T-helper 2 cell (primary cell): ENCODE measurements at regions not wholly inside any gene's neighbourhood (a gene's known extent, or its start where the extent isn't known, plus 50 kb on each side); places are given as distances from the start of the nearest gene placed in this dataset.
"Not testable (repeated sequence)": the region's sequence is repeated elsewhere in the genome, so short reads cannot be mapped to it uniquely, and the experiment has no call there.

Source experiments
- DNase-seq, 5 experiments: peaks; one replicate each; pipeline versions ENCODE4 v3.0.0 to v3.0.0-alpha.2; 2012 to 2022

GRCh38 chr3:159884661-159885402, 103.8 kb upstream of the IL12A start:
- peak in 1 of 5 experiments; percentile 54 for DNase-seq

GRCh38 chr3:159886050-159886449, 102.6 kb upstream of the IL12A start:
- DNase-seq, result no peak

- not testable (repeated sequence) for DNase-seq
Observed at GRCh38 chr3:159886530-159886929, 102.1 kb upstream of the IL12A start.

- DNase-seq, result no peak
Observed at GRCh38 chr3:159887168-159887567, 101.5 kb upstream of the IL12A start.

- DNase-seq, result no peak
Observed at GRCh38 chr3:159887911-159888310, 100.7 kb upstream of the IL12A start.

- no peak for DNase-seq
Observed at GRCh38 chr3:159892171-159892795, 96.4 kb upstream of the IL12A start.

GRCh38 chr3:159892801-159893200, 95.8 kb upstream of the IL12A start:
- DNase-seq, result no peak

- no peak for DNase-seq
Observed at GRCh38 chr3:159894386-159894785, 94.2 kb upstream of the IL12A start.

GRCh38 chr3:159895430-159895829, 93.2 kb upstream of the IL12A start:
- DNase-seq, result no peak

GRCh38 chr3:159896543-159896942, 92.1 kb upstream of the IL12A start:
- DNase-seq, result no peak

GRCh38 chr3:159897331-159898075, 91.1 kb upstream of the IL12A start:
- no peak for DNase-seq

- no peak for DNase-seq
Observed at GRCh38 chr3:159898147-159898546, 90.5 kb upstream of the IL12A start.

GRCh38 chr3:159899166-159899565, 89.5 kb upstream of the IL12A start:
- DNase-seq, result no peak

- DNase-seq, result peak in 1 of 5 experiments; percentile 30
Observed at GRCh38 chr3:159902546-159903314, 85.9 kb upstream of the IL12A start.

- DNase-seq, result no peak
Observed at GRCh38 chr3:159904455-159904854, 84.2 kb upstream of the IL12A start.

GRCh38 chr3:159904911-159905310, 83.7 kb upstream of the IL12A start:
- no peak for DNase-seq

- DNase-seq, result no peak
Observed at GRCh38 chr3:159907828-159908227, 80.8 kb upstream of the IL12A start.

GRCh38 chr3:159910991-159911663, 77.5 kb upstream of the IL12A start:
- peak in 1 of 5 experiments; percentile 82 for DNase-seq

GRCh38 chr3:159911664-159912037, 77.0 kb upstream of the IL12A start:
- DNase-seq, result no peak

GRCh38 chr3:159913712-159914414, 74.8 kb upstream of the IL12A start:
- no peak for DNase-seq

- DNase-seq, result no peak
Observed at GRCh38 chr3:159914426-159914825, 74.2 kb upstream of the IL12A start.

- no peak for DNase-seq
Observed at GRCh38 chr3:159916052-159916451, 72.6 kb upstream of the IL12A start.
